GM23338 (cell line): ENCODE measurements at regions not wholly inside any gene's neighbourhood (a gene's known extent, or its start where the extent isn't known, plus 50 kb on each side); places are given as distances from the start of the nearest gene placed in this dataset.

Experiments used
- CREB1 ChIP-seq: fragments of 250-450 bp; sonication (Bioruptor Pico); IDR thresholded peaks from 2 replicates; pipeline ENCODE4 v1.5.0; 2020; ENCODE audit warnings: low read depth, mild to moderate bottlenecking, moderate library complexity
- CTCF ChIP-seq, 2 experiments: fragments of 200-600 bp in 1 of 2; sonication (generic) in 1 of 2; conservative IDR thresholded peaks; 2 replicates each; pipeline versions ENCODE4 v1.5.1 to v1.6.1; 2016 to 2017; ENCODE audit warnings: antibody characterized with exemption in 2 of 2, low read depth in 2 of 2, mild to moderate bottlenecking in 2 of 2, moderate library complexity in 1 of 2
- ETS1 ChIP-seq: IDR thresholded peaks from 2 replicates; pipeline ENCODE4 v1.6.1; 2016; ENCODE audit warnings: antibody characterized with exemption
- EZH2 ChIP-seq: fragments of 200-600 bp; sonication (generic); IDR thresholded peaks from one replicate; pipeline ENCODE4 v1.8.0; 2017; ENCODE audit warnings: antibody characterized with exemption, mild to moderate bottlenecking, low read depth; ENCODE audit not compliant: unreplicated experiment
- EZH2phosphoT487 ChIP-seq: fragments of 200-600 bp; sonication (generic); IDR thresholded peaks from one replicate; pipeline ENCODE4 v1.8.1; 2018; ENCODE audit warnings: antibody characterized with exemption; ENCODE audit not compliant: unreplicated experiment
- JUNB ChIP-seq: IDR thresholded peaks from one replicate; pipeline ENCODE4 v1.6.1; 2016; ENCODE audit warnings: antibody characterized with exemption; ENCODE audit not compliant: unreplicated experiment
- NANOG ChIP-seq: IDR thresholded peaks from 2 replicates; pipeline ENCODE4 v1.6.1; 2016; ENCODE audit warnings: antibody characterized with exemption, borderline replicate concordance
- POLR2AphosphoS5 ChIP-seq: IDR thresholded peaks from 2 replicates; pipeline ENCODE4 v1.6.1; 2016; ENCODE audit warnings: antibody characterized with exemption, low read depth
- REST ChIP-seq: IDR thresholded peaks from one replicate; pipeline ENCODE4 v1.6.1; 2018; ENCODE audit warnings: antibody characterized with exemption; ENCODE audit not compliant: unreplicated experiment
- STAT1 ChIP-seq: IDR thresholded peaks from one replicate; pipeline ENCODE4 v1.6.1; 2016; ENCODE audit warnings: antibody characterized with exemption; ENCODE audit not compliant: unreplicated experiment
- ZNF114 ChIP-seq: fragments of 250-450 bp; sonication (Bioruptor Pico); IDR thresholded peaks from 2 replicates; pipeline ENCODE4 v1.5.0; 2020; ENCODE audit warnings: mild to moderate bottlenecking, moderate library complexity
- ZNF331 ChIP-seq: fragments of 250-450 bp; sonication (Bioruptor Pico); IDR thresholded peaks from 2 replicates; pipeline ENCODE4 v1.5.0; 2020; ENCODE audit warnings: low read depth, mild to moderate bottlenecking, moderate library complexity
- ZNF462 ChIP-seq: fragments of 250-450 bp; sonication (Bioruptor Pico); IDR thresholded peaks from 2 replicates; pipeline ENCODE4 v1.5.0; 2020; ENCODE audit warnings: mild to moderate bottlenecking, moderate library complexity

GRCh38 chr9:18350995-18351595 is 122.9 kb upstream of the ADAMTSL1 start:
- TF ChIP-seq POLR2AphosphoS5 (no peak), CTCF (conservative IDR thresholded peaks at IDR 0.05; ENCODE audit: low read depth in 2 of 2) (no peak), CREB1 (CRISPR knock-in tag) (no peak), EZH2 (no peak), EZH2phosphoT487 (no peak), REST (no peak), JUNB (no peak), ETS1 (no peak), ZNF331 (CRISPR knock-in tag) (no peak), ZNF114 (CRISPR knock-in tag) (no peak), STAT1 (no peak), ZNF462 (CRISPR knock-in tag) (no peak), NANOG (no peak)
